Right lobe of liver (tissue), 4 donors: ENCODE measurements at regions not wholly inside any gene's neighbourhood (a gene's known extent, or its start where the extent isn't known, plus 50 kb on each side); places are given as distances from the start of the nearest gene placed in this dataset.

Experiments used
- POLR2A ChIP-seq: fragments of 450-650 bp; IDR thresholded peaks from one replicate; pipeline ENCODE4 v1.6.1; 2017; ENCODE audit warnings: antibody characterized with exemption, mild to moderate bottlenecking
- TF ChIP-seq, protein P1 (sequence below), 4 donors: fragments of 200-600 bp in 3 of 4; fragments of 450-650 bp in 1 of 4; IDR thresholded peaks; one replicate each; pipeline versions ENCODE4 v1.5.1 to v1.8.0; 2016 to 2022; ENCODE audit warnings: antibody characterized with exemption in 4 of 4, mild to moderate bottlenecking in 2 of 4
- donor health status: DM: no; HTN: no; CAD: no.
- donor health status: DM: no; HTN: no; CAD: no.
- donor health status: DM: no; HTN: yes; CAD: no.

DNA sequence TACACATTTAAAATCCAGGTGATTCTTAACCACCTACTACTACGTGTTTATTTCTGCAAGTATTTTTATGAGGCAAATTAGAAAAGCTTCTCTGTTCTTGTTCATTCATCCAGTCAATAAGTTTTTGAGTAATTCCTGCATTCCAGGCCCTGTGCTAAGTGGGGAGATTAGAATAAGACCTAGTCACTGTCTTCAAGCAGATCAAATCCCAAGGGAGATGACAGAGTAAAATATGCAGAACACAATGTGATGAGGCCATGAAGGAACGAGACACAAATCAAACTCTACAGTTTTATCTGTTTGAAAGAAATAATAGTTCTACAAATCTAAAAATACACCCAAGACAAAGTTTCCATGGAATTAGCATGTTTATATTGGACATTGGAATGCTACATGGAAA is 158.8 kb downstream of the CEP120 start:
- TF ChIP-seq, protein P1, sequence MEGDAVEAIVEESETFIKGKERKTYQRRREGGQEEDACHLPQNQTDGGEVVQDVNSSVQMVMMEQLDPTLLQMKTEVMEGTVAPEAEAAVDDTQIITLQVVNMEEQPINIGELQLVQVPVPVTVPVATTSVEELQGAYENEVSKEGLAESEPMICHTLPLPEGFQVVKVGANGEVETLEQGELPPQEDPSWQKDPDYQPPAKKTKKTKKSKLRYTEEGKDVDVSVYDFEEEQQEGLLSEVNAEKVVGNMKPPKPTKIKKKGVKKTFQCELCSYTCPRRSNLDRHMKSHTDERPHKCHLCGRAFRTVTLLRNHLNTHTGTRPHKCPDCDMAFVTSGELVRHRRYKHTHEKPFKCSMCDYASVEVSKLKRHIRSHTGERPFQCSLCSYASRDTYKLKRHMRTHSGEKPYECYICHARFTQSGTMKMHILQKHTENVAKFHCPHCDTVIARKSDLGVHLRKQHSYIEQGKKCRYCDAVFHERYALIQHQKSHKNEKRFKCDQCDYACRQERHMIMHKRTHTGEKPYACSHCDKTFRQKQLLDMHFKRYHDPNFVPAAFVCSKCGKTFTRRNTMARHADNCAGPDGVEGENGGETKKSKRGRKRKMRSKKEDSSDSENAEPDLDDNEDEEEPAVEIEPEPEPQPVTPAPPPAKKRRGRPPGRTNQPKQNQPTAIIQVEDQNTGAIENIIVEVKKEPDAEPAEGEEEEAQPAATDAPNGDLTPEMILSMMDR (IDR thresholded peaks at IDR 0.05), result no peak
- no peak for TF ChIP-seq POLR2A
